K562 (cell line): ENCODE measurements at regions not wholly inside any gene's neighbourhood (a gene's known extent, or its start where the extent isn't known, plus 50 kb on each side); places are given as distances from the start of the nearest gene placed in this dataset.

ENCODE experiments used
- SMC3 ChIP-seq: conservative IDR thresholded peaks from 2 replicates; pipeline ENCODE4 v1.6.1; 2011; ENCODE audit warnings: low read depth, low read length, improper control_type of control experiment; ENCODE audit not compliant: insufficient read depth
- STAG1 ChIP-seq: sonication (generic); formaldehyde crosslinking; IDR thresholded peaks from 2 replicates; pipeline ENCODE4 v1.5.0; 2020; ENCODE audit warnings: missing genetic modification reagents, borderline replicate concordance
- XRCC5 ChIP-seq: fragments of 200-400 bp; formaldehyde crosslinking; IDR thresholded peaks from 2 replicates; pipeline ENCODE4 v1.6.1; 2017; ENCODE audit warnings: low read depth, mild to moderate bottlenecking, low read length
- ZNF589 ChIP-seq: fragments of 200-800 bp; sonication (Bioruptor generic); IDR thresholded peaks from 2 replicates; pipeline ENCODE4 v1.6.1; 2016; ENCODE audit warnings: low read depth, missing genetic modification characterization, missing compliant biosample characterization
- TF ChIP-seq, protein P1 (sequence below), 2 experiments: fragments of 450-650 bp; formaldehyde crosslinking in 1 of 2; IDR thresholded peaks; 2 replicates each; pipeline versions ENCODE4 v1.4.0 to v1.6.1; 2014 to 2020; ENCODE audit warnings: mild to moderate bottlenecking in 2 of 2, borderline replicate concordance in 1 of 2, low read depth in 1 of 2
- TF ChIP-seq, protein P2 (sequence below): fragments of 450-650 bp; IDR thresholded peaks from 2 replicates; pipeline ENCODE4 v1.6.1; 2018; ENCODE audit warnings: mild to moderate bottlenecking, low read depth; ENCODE audit not compliant: partially characterized antibody

DNA sequence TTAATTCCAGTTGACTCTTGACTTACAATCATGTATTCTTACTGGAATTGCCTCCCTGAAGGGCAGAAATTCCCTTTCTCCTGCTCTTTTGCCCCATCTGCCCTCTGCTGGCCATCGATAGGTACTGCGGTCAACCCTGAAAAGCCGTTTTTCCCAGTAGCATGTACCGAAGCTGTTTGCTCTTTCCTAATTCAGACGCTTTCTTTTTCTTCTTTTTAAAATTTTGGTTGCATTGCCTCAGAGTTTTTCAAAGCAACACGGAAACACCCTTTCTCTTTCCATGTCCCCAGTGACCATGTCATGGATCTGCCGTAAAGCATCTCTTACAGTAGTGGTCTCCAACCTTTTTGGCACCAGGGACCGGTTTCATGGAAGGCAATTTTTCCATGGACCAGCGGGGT is 164.2 kb upstream of the C1orf21 start (continued):
- TF ChIP-seq, protein P1, sequence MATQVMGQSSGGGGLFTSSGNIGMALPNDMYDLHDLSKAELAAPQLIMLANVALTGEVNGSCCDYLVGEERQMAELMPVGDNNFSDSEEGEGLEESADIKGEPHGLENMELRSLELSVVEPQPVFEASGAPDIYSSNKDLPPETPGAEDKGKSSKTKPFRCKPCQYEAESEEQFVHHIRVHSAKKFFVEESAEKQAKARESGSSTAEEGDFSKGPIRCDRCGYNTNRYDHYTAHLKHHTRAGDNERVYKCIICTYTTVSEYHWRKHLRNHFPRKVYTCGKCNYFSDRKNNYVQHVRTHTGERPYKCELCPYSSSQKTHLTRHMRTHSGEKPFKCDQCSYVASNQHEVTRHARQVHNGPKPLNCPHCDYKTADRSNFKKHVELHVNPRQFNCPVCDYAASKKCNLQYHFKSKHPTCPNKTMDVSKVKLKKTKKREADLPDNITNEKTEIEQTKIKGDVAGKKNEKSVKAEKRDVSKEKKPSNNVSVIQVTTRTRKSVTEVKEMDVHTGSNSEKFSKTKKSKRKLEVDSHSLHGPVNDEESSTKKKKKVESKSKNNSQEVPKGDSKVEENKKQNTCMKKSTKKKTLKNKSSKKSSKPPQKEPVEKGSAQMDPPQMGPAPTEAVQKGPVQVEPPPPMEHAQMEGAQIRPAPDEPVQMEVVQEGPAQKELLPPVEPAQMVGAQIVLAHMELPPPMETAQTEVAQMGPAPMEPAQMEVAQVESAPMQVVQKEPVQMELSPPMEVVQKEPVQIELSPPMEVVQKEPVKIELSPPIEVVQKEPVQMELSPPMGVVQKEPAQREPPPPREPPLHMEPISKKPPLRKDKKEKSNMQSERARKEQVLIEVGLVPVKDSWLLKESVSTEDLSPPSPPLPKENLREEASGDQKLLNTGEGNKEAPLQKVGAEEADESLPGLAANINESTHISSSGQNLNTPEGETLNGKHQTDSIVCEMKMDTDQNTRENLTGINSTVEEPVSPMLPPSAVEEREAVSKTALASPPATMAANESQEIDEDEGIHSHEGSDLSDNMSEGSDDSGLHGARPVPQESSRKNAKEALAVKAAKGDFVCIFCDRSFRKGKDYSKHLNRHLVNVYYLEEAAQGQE (IDR thresholded peaks at IDR 0.05; ENCODE audit: borderline replicate concordance) = peak; percentile 77
- TF ChIP-seq, protein P1 (CRISPR knock-in tag; IDR thresholded peaks at IDR 0.05; ENCODE audit: low read depth) = no peak
- TF ChIP-seq STAG1 (peak; percentile 39; the same call in 1 of the 2 replicates), ZNF589 (CRISPR knock-in tag) (no peak), XRCC5 (0 out of 2 replicates have a peak, but pooled peaks have one; percentile 24), SMC3 (peak; percentile 91)
- TF ChIP-seq, protein P2, sequence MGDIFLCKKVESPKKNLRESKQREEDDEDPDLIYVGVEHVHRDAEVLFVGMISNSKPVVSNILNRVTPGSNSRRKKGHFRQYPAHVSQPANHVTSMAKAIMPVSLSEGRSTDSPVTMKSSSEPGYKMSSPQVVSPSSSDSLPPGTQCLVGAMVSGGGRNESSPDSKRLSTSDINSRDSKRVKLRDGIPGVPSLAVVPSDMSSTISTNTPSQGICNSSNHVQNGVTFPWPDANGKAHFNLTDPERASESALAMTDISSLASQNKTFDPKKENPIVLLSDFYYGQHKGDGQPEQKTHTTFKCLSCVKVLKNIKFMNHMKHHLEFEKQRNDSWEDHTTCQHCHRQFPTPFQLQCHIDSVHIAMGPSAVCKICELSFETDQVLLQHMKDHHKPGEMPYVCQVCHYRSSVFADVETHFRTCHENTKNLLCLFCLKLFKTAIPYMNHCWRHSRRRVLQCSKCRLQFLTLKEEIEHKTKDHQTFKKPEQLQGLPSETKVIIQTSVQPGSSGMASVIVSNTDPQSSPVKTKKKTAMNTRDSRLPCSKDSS = no peak
- TF ChIP-seq, all 486 proteins: peak for 9
